K562 (cell line): ENCODE measurements at regions not wholly inside any gene's neighbourhood (a gene's known extent, or its start where the extent isn't known, plus 50 kb on each side); places are given as distances from the start of the nearest gene placed in this dataset.

Source experiments
- CTCF ChIP-seq, 3 experiments: IDR thresholded peaks in 2 of 3; conservative IDR thresholded peaks in 1 of 3; 2 replicates each; pipeline ENCODE4 v1.5.1; 2011 to 2012; ENCODE audit warnings: low read length in 3 of 3, mild to moderate bottlenecking in 3 of 3, control low read depth in 2 of 3, improper control_type of control experiment in 1 of 3, inconsistent platforms in 1 of 3, low read depth in 1 of 3, mixed read lengths in 1 of 3, moderate library complexity in 1 of 3; ENCODE audit not compliant: insufficient read depth in 2 of 3
- RAD21 ChIP-seq, 2 experiments: fragments of 250-450 bp in 1 of 2; fragments of 450-650 bp in 1 of 2; sonication (Bioruptor Pico) in 1 of 2; formaldehyde crosslinking in 1 of 2; IDR thresholded peaks in 1 of 2; conservative IDR thresholded peaks in 1 of 2; 2 replicates each; pipeline versions ENCODE4 v1.4.0 to v1.8.0; 2020 to 2022; ENCODE audit warnings: mild to moderate bottlenecking in 2 of 2, moderate library complexity in 1 of 2
- ZNF24 ChIP-seq: fragments of 450-650 bp; IDR thresholded peaks from 2 replicates; pipeline ENCODE4 v1.6.1; 2016
- ZNF311 ChIP-seq: fragments of 250-450 bp; sonication (Bioruptor Pico); IDR thresholded peaks from 2 replicates; pipeline ENCODE4 v1.4.0; 2020; ENCODE audit warnings: mild to moderate bottlenecking, moderate library complexity

GRCh38 chr22:49025791-49026493 lies 801.7 kb downstream of the BRD1 start:
- TF ChIP-seq ZNF311 (CRISPR knock-in tag) = no peak
- TF ChIP-seq CTCF (IDR thresholded peaks at IDR 0.05 in 2 of 3, conservative IDR thresholded peaks at IDR 0.05 in 1 of 3; ENCODE audit: insufficient read depth in 2 of 3, low read depth in 1 of 3, low read length in 3 of 3) = no peak
- TF ChIP-seq ZNF24 = no peak
- no peak for TF ChIP-seq RAD21 (CRISPR knock-in tag; conservative IDR thresholded peaks at IDR 0.05 in 1 of 2, IDR thresholded peaks at IDR 0.05 in 1 of 2)
